HTR-8/SVneo (cell line): ENCODE measurements at regions not wholly inside any gene's neighbourhood (a gene's known extent, or its start where the extent isn't known, plus 50 kb on each side); places are given as distances from the start of the nearest gene placed in this dataset.
A peak's percentile ranks its signal among the peaks of the same experiment; 100 is the strongest.

ENCODE experiments used
- DNase-seq: peaks from one replicate; pipeline ENCODE4 v3.0.0; 2011; ENCODE audit warnings: low spot score, mixed read lengths; ENCODE audit not compliant: insufficient read length
- FAIRE-seq: peaks from 2 replicates; lab custom pipeline; 2011; peaks lifted over from hg19 to GRCh38; lab: Jason Lieb, UNC

DNA sequence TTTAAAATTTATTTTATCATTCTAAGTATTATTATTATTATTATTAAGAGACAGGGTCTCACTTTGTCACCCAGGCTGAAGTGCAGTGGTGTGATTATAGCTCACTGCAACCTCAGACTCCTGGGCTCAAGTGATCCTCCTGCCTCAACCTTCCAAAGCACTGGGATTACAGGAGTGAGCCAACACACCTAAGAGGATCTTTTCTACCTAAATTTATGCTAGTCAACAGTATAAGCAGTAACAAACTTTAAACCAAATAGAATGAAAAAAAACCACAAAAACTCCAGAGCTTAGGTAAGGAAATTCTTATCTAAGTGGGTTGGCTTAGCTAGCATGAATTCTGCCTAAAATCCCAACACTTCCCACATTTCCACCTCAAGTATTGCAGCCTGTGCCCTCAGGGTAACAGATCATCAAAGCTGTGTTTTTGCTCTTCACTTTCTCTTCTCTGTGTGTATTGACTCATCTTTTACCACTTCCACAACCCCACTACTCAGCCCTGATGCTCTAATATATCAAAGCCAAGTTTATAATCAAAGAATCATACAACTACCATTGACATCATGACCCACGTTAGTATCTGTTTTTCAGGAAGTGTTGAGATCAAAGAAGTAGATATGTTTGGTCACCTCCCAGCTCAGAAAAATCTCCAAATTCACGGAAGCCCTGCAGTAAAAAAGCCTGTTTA lies 93.7 kb upstream of the SPON1 start:
- no peak for FAIRE-seq
- no peak for DNase-seq

GRCh38 chr11:13869398-13869886 lies 93.1 kb upstream of the SPON1 start:
- no peak for FAIRE-seq
- DNase-seq: no peak

GRCh38 chr11:13874597-13874996 lies 87.9 kb upstream of the SPON1 start:
- DNase-seq: no peak
- no peak for FAIRE-seq

DNA sequence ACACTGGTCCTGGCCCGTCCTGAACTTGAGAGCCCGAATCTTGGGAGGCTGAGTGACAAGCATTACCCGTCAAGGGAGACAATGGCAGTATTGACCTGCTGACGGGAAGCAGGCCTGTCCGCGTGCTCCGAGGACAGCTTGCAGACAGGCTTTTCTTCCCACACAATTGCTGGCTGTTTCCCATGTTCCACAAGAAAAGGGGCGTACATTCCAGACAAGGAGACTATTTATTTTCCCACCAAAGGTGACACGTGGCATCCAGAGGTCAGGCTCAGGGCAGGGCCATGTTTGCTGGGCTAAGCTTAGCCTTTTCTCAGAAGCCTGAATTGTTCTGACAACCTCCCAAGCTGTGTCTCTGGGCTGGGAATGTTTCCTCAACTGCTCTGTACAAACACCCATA lies 86.9 kb upstream of the SPON1 start:
- DNase-seq (no peak), FAIRE-seq (no peak)

- DNase-seq: no peak
These were observed 86.1 kb upstream of the SPON1 start for GRCh38 chr11:13876423-13876822.

GRCh38 chr11:13878077-13878476 lies 84.4 kb upstream of the SPON1 start:
- DNase-seq: no peak
- FAIRE-seq: no peak

More at GRCh38 chr11:13876423-13876822, 86.1 kb upstream of the SPON1 start:
- FAIRE-seq: no peak

DNA sequence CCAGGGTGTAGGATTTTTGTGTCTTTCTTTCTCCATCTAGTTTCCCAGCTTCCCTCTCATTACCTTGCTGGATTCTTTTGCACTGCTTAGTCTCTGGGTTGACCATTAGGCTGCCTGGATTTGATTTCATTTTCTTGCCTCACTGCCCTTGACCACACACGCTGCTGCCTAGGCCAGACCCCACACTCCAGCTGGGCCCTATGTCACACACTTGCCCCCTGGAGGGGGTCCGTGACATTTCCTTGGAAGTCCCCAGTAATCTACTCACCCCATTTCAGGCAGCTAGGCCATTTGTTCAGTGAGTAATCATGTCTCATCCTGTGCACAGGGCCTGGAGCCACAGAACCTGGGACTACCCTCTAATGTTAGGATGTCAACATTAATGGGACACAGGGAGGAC lies 81.9 kb upstream of the SPON1 start:
- DNase-seq (no peak), FAIRE-seq (no peak)

DNA sequence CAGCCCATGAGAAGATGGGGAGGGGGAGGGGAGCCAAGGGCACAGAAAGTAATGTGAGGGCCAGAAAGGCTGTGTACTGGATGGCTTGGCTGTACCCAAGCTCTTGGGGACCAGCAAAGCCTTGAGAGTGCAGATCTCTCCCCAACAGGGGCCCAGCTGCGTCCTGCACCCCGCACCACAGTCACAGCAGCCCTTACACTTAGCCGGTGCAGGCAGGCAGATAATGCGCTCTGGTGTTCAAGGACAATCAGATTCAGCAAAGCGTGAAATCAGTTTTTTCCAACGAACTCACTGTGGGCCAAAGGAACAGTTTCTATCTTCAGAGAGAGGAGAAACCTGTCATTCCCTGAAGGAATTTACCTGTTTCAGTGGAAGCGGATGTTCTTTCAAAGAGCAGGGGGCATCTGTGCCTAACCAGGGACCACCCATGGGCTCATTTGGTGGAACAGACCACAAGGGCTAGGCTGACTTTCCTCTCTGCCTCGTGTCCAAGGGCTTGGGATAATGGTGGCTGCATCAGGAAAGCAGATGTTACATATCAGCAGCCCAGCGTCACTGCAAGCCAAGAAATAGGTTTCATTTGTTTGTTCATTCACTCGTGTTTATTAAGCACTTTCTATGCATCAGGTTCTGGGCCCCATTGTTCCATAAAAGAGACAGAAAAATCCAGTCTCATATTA lies 81.2 kb upstream of the SPON1 start:
- FAIRE-seq: no peak
- no peak for DNase-seq

GRCh38 chr11:13883042-13883441 lies 79.5 kb upstream of the SPON1 start:
- FAIRE-seq: no peak
- no peak for DNase-seq

DNA sequence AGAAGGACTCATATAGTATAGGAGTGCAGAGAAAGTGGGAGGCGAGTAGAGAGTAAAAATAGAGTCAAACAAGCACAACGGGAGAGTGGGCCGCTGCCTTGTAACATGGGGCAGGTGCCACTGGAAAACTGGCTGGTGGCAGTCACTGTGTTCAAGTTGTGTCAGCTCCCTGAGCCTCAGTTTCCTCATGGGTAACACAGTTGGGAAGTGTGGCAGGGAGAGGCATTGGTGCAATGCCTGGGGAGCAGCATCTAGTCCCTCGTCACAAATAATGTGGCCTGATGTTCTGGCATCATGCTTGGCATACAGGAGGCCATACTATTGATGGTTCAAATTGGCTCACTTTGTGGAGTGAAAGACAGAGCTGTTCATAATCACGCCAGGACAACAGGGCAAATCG lies 78.9 kb upstream of the SPON1 start:
- FAIRE-seq (no peak), DNase-seq (no peak)

DNA sequence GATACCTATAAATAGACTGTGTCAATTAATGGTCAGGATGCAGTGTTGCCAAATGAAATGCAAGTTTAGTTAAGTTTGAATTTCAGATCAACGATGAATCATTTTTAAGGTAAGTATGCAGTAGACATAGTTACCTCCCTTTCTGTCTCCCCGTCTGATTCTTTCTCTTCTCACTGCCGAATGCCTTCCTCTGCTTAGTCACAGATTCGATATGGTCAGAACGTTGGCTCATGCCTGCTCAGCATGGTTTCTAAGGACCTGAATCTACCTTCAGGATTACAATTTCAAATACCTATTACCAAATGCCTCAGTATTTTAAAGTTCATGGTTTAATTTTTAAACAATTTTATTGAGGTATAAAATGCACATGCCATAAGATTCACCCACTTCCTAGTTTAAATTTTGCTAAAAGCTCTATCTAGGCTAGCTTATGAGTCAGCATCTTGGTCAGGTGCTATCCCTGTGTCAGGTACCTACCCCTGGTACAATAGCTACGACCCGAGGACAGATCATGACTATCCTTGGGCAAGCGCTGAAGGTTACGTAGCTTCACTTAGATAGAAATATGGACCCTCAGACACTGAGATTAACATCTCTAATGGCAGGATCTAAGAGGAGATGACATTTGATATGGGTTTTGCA lies 78.2 kb upstream of the SPON1 start:
- FAIRE-seq: no peak

DNA sequence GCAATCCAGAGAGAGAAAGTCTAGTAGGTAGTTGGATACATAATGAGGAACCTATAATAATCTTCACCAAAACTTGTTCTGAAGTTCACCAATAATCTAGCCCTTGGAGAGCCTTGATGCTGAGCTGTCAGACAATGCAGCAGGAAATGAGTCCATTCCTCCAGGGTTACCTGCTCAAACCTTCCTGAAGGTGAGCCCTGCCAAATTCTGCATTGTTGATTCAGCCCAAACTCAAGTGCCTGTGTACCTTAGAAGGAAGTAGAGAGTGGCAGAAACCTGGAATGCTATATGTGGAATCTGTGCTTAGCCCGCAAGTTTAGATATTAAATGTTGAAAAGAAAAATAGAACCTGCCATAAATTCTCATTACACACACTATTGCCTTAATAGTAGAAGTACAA lies 77.4 kb upstream of the SPON1 start:
- FAIRE-seq (no peak), DNase-seq (no peak)

More for the DNA sequence above, 78.2 kb upstream of the SPON1 start:
- no peak for DNase-seq

- no peak for DNase-seq
- FAIRE-seq: no peak
These were observed 72.8 kb upstream of the SPON1 start for GRCh38 chr11:13889552-13890249.

GRCh38 chr11:13891911-13892310 lies 70.6 kb upstream of the SPON1 start:
- DNase-seq (no peak), FAIRE-seq (no peak)

- FAIRE-seq (peak; percentile 16), DNase-seq (no peak)
These were observed 66.1 kb upstream of the SPON1 start for GRCh38 chr11:13896175-13896980.

GRCh38 chr11:13896981-13897353 lies 65.6 kb upstream of the SPON1 start:
- FAIRE-seq (no peak), DNase-seq (no peak)

- no peak for FAIRE-seq
- no peak for DNase-seq
These were observed 64.8 kb upstream of the SPON1 start for GRCh38 chr11:13897646-13898276.

DNA sequence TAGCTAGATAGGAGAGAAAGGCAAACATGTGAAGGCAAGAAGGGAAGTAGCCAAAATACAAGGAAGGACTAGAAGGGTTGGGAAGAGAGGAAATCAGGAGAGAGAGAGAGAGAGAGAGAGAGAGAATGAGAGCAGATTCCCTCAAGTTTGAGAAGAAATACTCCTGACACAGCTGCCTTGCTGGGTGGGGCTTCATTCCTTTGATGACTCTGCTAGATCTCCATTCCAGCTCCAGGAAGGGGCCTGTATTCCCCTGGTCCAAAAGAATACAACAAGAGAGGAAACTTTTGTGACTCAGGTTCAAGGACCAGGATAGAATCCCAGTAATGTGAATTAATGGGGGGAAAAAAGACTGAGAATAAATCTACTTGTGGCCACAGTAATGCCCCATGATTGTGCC lies 62.9 kb upstream of the SPON1 start:
- FAIRE-seq: no peak
- DNase-seq: no peak

DNA sequence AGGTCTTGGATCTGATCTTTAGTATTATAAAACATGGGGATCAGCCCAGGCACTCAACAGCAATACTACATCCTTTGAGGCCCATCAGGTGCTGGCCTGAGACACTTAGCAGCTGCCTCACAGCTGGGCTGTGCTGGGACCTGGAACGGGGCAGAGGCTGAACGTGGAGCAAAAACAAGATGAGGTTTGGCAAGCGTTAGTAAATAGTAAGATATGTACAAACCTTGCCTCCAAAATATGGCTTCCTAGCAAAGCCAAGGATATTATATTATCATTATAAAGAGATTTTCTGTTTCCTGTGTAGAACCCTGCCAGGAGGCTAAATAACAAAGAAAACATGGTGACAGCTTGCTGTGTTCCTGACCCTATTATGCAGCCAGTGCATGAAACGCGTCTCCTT lies 60.0 kb upstream of the SPON1 start:
- FAIRE-seq: no peak

More for the DNA sequence above, 60.0 kb upstream of the SPON1 start:
- DNase-seq: no peak
